Stomach (tissue), 8 donors: ENCODE measurements at regions not wholly inside any gene's neighbourhood (a gene's known extent, or its start where the extent isn't known, plus 50 kb on each side); places are given as distances from the start of the nearest gene placed in this dataset.

Experiments
- DNase-seq, 2 donors: peaks; one replicate each; pipeline versions ENCODE4 v3.0.0 to v3.0.0-alpha.2; 2013 to 2019
- H3K27ac ChIP-seq, 5 donors: fragments of 200-600 bp in 4 of 5; sonication (generic) in 4 of 5; one replicate each; pipeline ENCODE4 v1.5.1; 2013 to 2019; ENCODE audit warnings: mild to moderate bottlenecking in 1 of 5, moderate library complexity in 1 of 5
- H3K27me3 ChIP-seq, 3 donors: fragments of 200-600 bp; sonication (generic); one replicate each; pipeline ENCODE4 v1.5.1; 2017 to 2019; ENCODE audit warnings: mixed run types in 1 of 3
- H3K36me3 ChIP-seq, 4 donors: fragments of 200-600 bp; sonication (generic); 1 replicate in 3 of 4; 2 replicates in 1 of 4; pipeline ENCODE4 v1.5.1; 2016 to 2019
- H3K4me1 ChIP-seq, 4 donors: fragments of 200-600 bp; sonication (generic); one replicate each; pipeline ENCODE4 v1.5.1; 2016 to 2019
- H3K4me3 ChIP-seq, 4 donors: fragments of 200-600 bp; sonication (generic) in 3 of 4; one replicate each; pipeline ENCODE4 v1.5.1; 2016 to 2019; ENCODE audit warnings: mild to moderate bottlenecking in 1 of 4
- H3K9me3 ChIP-seq, 4 donors: fragments of 200-600 bp; sonication (generic); one replicate each; pipeline ENCODE4 v1.5.1; 2016 to 2019
- CTCF ChIP-seq, 7 experiments: fragments of 450-650 bp in 4 of 7; fragments of 200-600 bp in 3 of 7; sonication (generic) in 3 of 7; IDR thresholded peaks; one replicate each; pipeline ENCODE4 v1.5.1; 2016 to 2019; ENCODE audit warnings: antibody characterized with exemption in 7 of 7, control low read depth in 2 of 7, mild to moderate bottlenecking in 1 of 7
- EP300 ChIP-seq: sonication (generic); formaldehyde crosslinking; IDR thresholded peaks from one replicate; pipeline ENCODE4 v1.6.1; 2017; ENCODE audit warnings: antibody characterized with exemption
- POLR2A ChIP-seq, 4 donors: fragments of 450-650 bp; IDR thresholded peaks; one replicate each; pipeline ENCODE4 v1.6.1; 2016; ENCODE audit warnings: antibody characterized with exemption in 4 of 4, control low read depth in 2 of 4, mild to moderate bottlenecking in 1 of 4, moderate library complexity in 1 of 4
- POLR2AphosphoS5 ChIP-seq, 3 donors: sonication (generic); formaldehyde crosslinking; IDR thresholded peaks; one replicate each; pipeline ENCODE4 v1.6.1; 2016; ENCODE audit warnings: antibody characterized with exemption in 3 of 3
- WGBS, 5 donors: extraction: QIAGEN DNeasy Blood & Tissue Kit in 3 of 5; methylation state at CpG; one replicate each; pipeline versions ENCODE4 v1.1.5 to v1.1.7; 2013 to 2018; 5-methylcytosine and 5-hydroxymethylcytosine counted together
- intact Hi-C: fragments of 100-400 bp; cut with DNase I; formaldehyde crosslinking; loops from one replicate; pipeline ENCODE4 v1.15.1; 2023; ENCODE audit warnings: low total_unique reads
- donor health status: healthy with polysubstance abuse.
- donor health status: Bipolar disorder and iron deficiency.
- donor health status: healthy.

DNA sequence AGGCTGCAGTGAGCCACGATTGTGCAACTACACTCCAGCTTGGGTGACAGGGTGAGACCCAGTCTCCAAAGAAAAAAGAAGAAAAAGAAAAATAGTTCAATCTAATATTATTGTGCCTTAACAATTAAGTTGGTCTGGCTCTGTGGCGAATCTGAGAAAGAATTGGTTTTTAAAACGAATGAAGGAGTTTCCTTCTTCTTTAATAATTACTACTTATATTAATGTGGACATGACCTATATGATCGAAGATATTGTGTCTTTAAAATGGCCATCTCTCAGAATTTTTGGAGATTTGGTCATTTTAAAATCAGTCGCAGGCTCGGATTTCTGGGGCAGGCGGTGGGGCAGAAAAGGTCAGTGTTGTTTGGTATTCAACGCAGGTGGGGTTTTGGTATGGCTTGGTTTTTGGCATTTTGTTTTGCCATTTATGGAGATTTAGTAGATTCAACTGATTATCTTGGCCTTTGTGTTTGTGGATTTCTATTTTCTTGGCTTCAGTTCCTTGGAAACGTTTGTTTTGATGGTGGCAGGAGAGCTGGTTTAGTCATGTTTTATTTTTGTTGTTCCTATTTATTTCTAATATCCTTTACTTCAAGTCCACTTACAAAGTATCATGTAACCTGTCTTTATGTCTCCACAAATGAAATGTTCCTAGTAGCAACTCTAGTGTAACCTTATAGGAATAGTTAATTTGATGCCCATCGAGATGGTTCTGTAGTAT, 178.8 kb upstream of the MKLN1 start:
- Histone ChIP-seq H3K27ac (no peak overlapping the region), H3K4me1 (no peaks in the 10 kb centered on the region), H3K4me3 (no peak overlapping the region), H3K9me3 (no peaks in the 10 kb centered on the region), H3K36me3 (no peaks in the 10 kb centered on the region), H3K27me3 (no peaks in the 10 kb centered on the region)
- WGBS, 5 donors = 78 to 87% (median 82%) methylated on average over 10 of the region's 10 CpGs
- no peak for TF ChIP-seq POLR2AphosphoS5 (IDR thresholded peaks at IDR 0.05)
- intact Hi-C loops = no loop called here
- no peak for DNase-seq

- H3K9me3 ChIP-seq = no peaks in the 10 kb centered on the region
- DNase-seq = no peak
- TF ChIP-seq EP300 (no peak), POLR2AphosphoS5 (IDR thresholded peaks at IDR 0.05) (no peak), CTCF (IDR thresholded peaks at IDR 0.05) (no peak), POLR2A (IDR thresholded peaks at IDR 0.05) (no peak)
These were observed 178.3 kb upstream of the MKLN1 start for GRCh38 chr7:131149429-131149773.

DNA sequence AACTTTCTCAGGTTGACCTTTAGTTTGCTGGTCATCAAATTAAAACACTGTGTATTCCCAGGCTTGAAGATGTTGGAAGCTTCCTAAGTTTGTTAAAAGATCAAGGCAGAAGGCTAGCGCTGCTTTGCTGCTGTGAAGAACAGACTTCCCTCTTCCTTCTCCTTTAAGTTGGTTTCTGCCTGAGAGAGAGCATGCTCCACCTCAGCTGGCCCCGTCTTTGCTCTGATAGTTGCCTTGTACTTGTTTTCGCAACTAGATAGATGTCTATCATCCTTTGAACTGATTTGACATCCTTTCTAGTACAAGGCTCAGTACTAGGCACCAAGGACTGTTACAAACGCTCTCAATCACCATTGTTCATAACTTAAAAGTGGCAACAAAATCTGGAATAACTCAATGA, 177.8 kb upstream of the MKLN1 start:
- DNase-seq = no peak
- no peak for TF ChIP-seq EP300
- TF ChIP-seq POLR2A (IDR thresholded peaks at IDR 0.05) = no peak
- TF ChIP-seq POLR2AphosphoS5 (IDR thresholded peaks at IDR 0.05) = no peak
- no peak for TF ChIP-seq CTCF (IDR thresholded peaks at IDR 0.05)
- Histone ChIP-seq H3K9me3 (no peaks in the 10 kb centered on the region), H3K27ac (no peak overlapping the region), H3K4me3 (no peak overlapping the region), H3K36me3 (no peaks in the 10 kb centered on the region), H3K27me3 (no peaks in the 10 kb centered on the region), H3K4me1 (no peaks in the 10 kb centered on the region)
- WGBS, 5 donors = 67 to 87% (median 77%) methylated on average over 4 of the region's 4 CpGs
- intact Hi-C loops = no loop called here

More at GRCh38 chr7:131149429-131149773, 178.3 kb upstream of the MKLN1 start:
- Histone ChIP-seq H3K4me3 (no peak overlapping the region), H3K27me3 (no peaks in the 10 kb centered on the region), H3K4me1 (no peaks in the 10 kb centered on the region), H3K36me3 (no peaks in the 10 kb centered on the region), H3K27ac (no peak overlapping the region)
- intact Hi-C loops = no loop called here

DNA sequence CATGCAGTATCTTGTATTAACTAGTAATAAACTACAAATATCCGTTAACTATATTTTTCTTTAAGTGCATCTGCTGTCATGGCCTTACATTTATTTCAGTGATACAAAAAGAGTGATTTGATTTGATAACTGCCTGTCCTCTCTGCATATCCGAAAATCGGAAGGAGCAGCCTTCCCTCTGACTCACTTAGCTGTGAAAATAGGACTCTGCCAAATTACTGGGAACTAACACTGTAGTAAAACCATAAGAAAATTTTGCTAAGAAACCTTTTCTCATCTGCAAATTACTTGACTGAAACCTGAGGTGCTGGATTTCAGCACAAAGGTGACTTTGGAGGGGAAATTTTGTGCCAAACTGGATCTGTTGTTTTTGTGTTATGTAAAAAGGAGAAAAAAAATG, 176.6 kb upstream of the MKLN1 start:
- H3K36me3 ChIP-seq = no peaks in the 10 kb centered on the region
- intact Hi-C loops = no loop called here
- no peak overlapping the region for H3K27ac ChIP-seq
- H3K4me3 ChIP-seq = no peak overlapping the region
- DNase-seq = no peak
- WGBS, 5 donors = 65 to 81% (median 74%) methylated on average over 3 of the region's 3 CpGs
- H3K9me3 ChIP-seq = no peaks in the 10 kb centered on the region
- no peaks in the 10 kb centered on the region for H3K4me1 ChIP-seq
- TF ChIP-seq POLR2A (IDR thresholded peaks at IDR 0.05) (no peak), CTCF (IDR thresholded peaks at IDR 0.05) (no peak), POLR2AphosphoS5 (IDR thresholded peaks at IDR 0.05) (no peak), EP300 (no peak)
- no peaks in the 10 kb centered on the region for H3K27me3 ChIP-seq

GRCh38 chr7:131152766-131153165, 174.9 kb upstream of the MKLN1 start:
- TF ChIP-seq CTCF (IDR thresholded peaks at IDR 0.05) = no peak
- no peak for TF ChIP-seq EP300
- TF ChIP-seq POLR2AphosphoS5 (IDR thresholded peaks at IDR 0.05) = no peak
- TF ChIP-seq POLR2A (IDR thresholded peaks at IDR 0.05) = no peak
- H3K36me3 ChIP-seq = no peaks in the 10 kb centered on the region
- DNase-seq = no peak
- H3K9me3 ChIP-seq = no peaks in the 10 kb centered on the region
- intact Hi-C loops = no loop called here
- no peaks in the 10 kb centered on the region for H3K27me3 ChIP-seq
- H3K27ac ChIP-seq = no peak overlapping the region
- H3K4me1 ChIP-seq = no peaks in the 10 kb centered on the region
- H3K4me3 ChIP-seq = no peak overlapping the region
